HL-60 (cell line): ENCODE measurements at regions not wholly inside any gene's neighbourhood (a gene's known extent, or its start where the extent isn't known, plus 50 kb on each side); places are given as distances from the start of the nearest gene placed in this dataset.

Experiments
- DNase-seq, 2 experiments: peaks; one replicate each; pipeline ENCODE4 v3.0.0-alpha.2; 2010 to 2020; ENCODE audit warnings: low read depth in 1 of 2, low spot score in 1 of 2
- H3K27ac ChIP-seq: fragments of 250-450 bp; sonication (Bioruptor Pico); replicated peaks from 2 replicates; pipeline ENCODE4 v1.5.1; 2020; ENCODE audit warnings: mild to moderate bottlenecking, moderate library complexity
- H3K27me3 ChIP-seq: fragments of 250-450 bp; sonication (Bioruptor Pico); 2 replicates; pipeline ENCODE4 v1.5.1; 2021; ENCODE audit warnings: mild to moderate bottlenecking, moderate library complexity; ENCODE audit not compliant: insufficient read depth, poor library complexity, severe bottlenecking
- H3K4me3 ChIP-seq: replicated peaks from 2 replicates; pipeline ENCODE4 v1.5.1; 2011; ENCODE audit warnings: mild to moderate bottlenecking, control low read depth, low read length; ENCODE audit not compliant: insufficient read depth
- GABPA ChIP-seq: IDR thresholded peaks from 2 replicates; pipeline ENCODE4 v1.6.1; 2012; ENCODE audit warnings: low read depth
- POLR2AphosphoS5 ChIP-seq: IDR thresholded peaks from 2 replicates; pipeline ENCODE4 v1.6.1; 2012; ENCODE audit warnings: low read depth
- SPI1 ChIP-seq: IDR thresholded peaks from 2 replicates; pipeline ENCODE4 v1.6.1; 2012; ENCODE audit warnings: low read depth, mild to moderate bottlenecking, borderline replicate concordance
- TF ChIP-seq, protein P1 (sequence below): IDR thresholded peaks from 2 replicates; pipeline ENCODE4 v1.6.1; 2012; ENCODE audit warnings: low read depth; ENCODE audit not compliant: insufficient replicate concordance
- TF ChIP-seq, protein P2 (sequence below): IDR thresholded peaks from one replicate; pipeline ENCODE4 v1.5.1; 2011; ENCODE audit warnings: low read length, control low read depth, inconsistent platforms; ENCODE audit not compliant: insufficient read depth

DNA sequence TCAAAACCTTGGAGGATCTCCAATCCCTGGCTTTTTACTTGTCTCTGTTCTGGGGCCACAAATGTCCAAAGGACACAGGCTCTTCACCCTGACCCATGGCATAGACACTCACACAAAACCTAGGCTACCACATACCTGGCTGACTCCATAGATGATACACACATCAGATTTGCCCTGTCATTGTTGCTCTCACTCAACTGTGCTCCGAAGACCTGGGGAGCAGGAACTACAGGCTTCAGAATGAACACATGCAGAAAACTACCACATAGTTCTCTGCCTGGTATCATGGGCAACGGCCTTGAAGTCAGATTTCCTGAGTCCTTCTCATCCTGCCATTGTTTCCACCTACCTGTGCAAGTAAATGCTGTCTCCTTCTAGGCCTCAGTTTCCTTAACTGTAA lies 226.2 kb downstream of the KIF4B start:
- no peak overlapping the region for H3K27ac ChIP-seq

DNA sequence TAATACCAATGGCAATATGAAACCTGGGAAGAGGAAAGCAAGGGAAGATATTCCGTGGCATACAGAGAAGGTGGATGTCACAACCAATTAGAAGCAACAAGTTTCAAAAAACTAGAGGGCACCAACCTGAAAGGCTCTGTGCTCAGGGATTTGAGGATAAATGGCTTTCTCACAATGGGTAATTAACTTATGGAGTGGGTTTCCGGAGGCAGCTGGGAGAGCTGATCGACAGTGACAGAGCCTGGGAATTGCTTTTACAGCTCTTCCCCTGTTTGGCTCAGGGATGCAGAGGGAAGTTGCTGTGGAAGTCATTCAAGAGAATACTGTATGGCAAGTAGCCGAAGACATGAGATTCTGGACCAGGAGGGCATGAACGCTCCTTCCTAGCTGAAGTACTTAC lies 237.0 kb downstream of the KIF4B start:
- TF ChIP-seq, protein P1, sequence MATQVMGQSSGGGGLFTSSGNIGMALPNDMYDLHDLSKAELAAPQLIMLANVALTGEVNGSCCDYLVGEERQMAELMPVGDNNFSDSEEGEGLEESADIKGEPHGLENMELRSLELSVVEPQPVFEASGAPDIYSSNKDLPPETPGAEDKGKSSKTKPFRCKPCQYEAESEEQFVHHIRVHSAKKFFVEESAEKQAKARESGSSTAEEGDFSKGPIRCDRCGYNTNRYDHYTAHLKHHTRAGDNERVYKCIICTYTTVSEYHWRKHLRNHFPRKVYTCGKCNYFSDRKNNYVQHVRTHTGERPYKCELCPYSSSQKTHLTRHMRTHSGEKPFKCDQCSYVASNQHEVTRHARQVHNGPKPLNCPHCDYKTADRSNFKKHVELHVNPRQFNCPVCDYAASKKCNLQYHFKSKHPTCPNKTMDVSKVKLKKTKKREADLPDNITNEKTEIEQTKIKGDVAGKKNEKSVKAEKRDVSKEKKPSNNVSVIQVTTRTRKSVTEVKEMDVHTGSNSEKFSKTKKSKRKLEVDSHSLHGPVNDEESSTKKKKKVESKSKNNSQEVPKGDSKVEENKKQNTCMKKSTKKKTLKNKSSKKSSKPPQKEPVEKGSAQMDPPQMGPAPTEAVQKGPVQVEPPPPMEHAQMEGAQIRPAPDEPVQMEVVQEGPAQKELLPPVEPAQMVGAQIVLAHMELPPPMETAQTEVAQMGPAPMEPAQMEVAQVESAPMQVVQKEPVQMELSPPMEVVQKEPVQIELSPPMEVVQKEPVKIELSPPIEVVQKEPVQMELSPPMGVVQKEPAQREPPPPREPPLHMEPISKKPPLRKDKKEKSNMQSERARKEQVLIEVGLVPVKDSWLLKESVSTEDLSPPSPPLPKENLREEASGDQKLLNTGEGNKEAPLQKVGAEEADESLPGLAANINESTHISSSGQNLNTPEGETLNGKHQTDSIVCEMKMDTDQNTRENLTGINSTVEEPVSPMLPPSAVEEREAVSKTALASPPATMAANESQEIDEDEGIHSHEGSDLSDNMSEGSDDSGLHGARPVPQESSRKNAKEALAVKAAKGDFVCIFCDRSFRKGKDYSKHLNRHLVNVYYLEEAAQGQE: no peak
- TF ChIP-seq, protein P2, sequence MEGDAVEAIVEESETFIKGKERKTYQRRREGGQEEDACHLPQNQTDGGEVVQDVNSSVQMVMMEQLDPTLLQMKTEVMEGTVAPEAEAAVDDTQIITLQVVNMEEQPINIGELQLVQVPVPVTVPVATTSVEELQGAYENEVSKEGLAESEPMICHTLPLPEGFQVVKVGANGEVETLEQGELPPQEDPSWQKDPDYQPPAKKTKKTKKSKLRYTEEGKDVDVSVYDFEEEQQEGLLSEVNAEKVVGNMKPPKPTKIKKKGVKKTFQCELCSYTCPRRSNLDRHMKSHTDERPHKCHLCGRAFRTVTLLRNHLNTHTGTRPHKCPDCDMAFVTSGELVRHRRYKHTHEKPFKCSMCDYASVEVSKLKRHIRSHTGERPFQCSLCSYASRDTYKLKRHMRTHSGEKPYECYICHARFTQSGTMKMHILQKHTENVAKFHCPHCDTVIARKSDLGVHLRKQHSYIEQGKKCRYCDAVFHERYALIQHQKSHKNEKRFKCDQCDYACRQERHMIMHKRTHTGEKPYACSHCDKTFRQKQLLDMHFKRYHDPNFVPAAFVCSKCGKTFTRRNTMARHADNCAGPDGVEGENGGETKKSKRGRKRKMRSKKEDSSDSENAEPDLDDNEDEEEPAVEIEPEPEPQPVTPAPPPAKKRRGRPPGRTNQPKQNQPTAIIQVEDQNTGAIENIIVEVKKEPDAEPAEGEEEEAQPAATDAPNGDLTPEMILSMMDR: no peak
- TF ChIP-seq GABPA (no peak), SPI1 (no peak), POLR2AphosphoS5 (no peak)
- no peak for DNase-seq
- H3K4me3 ChIP-seq: no peak overlapping the region
- H3K27ac ChIP-seq: no peak overlapping the region
- no peaks in the 10 kb centered on the region for H3K27me3 ChIP-seq

More for the DNA sequence above, 226.2 kb downstream of the KIF4B start:
- Histone ChIP-seq H3K4me3 (no peak overlapping the region), H3K27me3 (no peaks in the 10 kb centered on the region)
- TF ChIP-seq, protein P1: no peak
- no peak for TF ChIP-seq SPI1
- no peak for TF ChIP-seq GABPA
- no peak for TF ChIP-seq POLR2AphosphoS5
- DNase-seq: no peak

DNA sequence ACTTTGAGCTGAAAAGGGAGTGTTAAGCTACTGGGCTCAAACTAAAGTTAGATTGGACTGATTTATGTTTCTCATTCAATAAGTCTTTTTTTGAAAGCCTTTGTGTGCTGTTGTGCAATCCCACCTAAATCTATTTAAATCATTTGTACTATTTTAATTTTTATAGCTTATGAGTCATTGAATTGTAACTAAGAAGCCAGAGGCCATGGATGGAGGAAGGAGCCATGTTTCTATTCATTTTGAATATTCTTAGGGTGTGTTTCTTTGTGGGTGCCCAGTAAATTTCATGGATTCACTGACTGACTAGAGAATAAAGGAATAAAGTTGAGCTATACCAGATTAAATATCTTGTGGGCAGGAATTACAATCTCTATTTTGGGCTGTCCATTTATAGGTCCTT lies 238.5 kb downstream of the KIF4B start:
- no peak overlapping the region for H3K27ac ChIP-seq

More for the DNA sequence above, 238.5 kb downstream of the KIF4B start:
- DNase-seq: no peak
- H3K4me3 ChIP-seq: no peak overlapping the region
- no peaks in the 10 kb centered on the region for H3K27me3 ChIP-seq
- TF ChIP-seq, protein P2: no peak
- TF ChIP-seq, protein P1: no peak
- TF ChIP-seq SPI1 (no peak), POLR2AphosphoS5 (no peak), GABPA (no peak)
